Calu3 (cell line): ENCODE measurements at regions not wholly inside any gene's neighbourhood (a gene's known extent, or its start where the extent isn't known, plus 50 kb on each side); places are given as distances from the start of the nearest gene placed in this dataset.

ENCODE experiments used
- BruUV-seq: library from RNA; stranded (reverse); fragments of 400-500 nt; replicated peaks from 2 replicates; lab custom pipeline; 2021; lab: Mats Ljungman, UMichigan
- CTCF ChIA-PET: fragments of 300-600 bp; sonication (Branson Sonifier 250); formaldehyde crosslinking; loops from one replicate; lab custom pipeline; 2022; ENCODE audit warnings: antibody characterized with exemption; lab: Charles Lee
- DNase-seq: peaks from one replicate; pipeline ENCODE4 v3.0.0; 2022
- H3K27ac Mint-ChIP-seq: one replicate; pipeline ENCODE4 v1.8.0; 2022; ENCODE audit warnings: mixed read lengths; ENCODE audit not compliant: unreplicated experiment
- H3K27me3 Mint-ChIP-seq: one replicate; pipeline ENCODE4 v1.8.0; 2022; ENCODE audit warnings: mixed read lengths; ENCODE audit not compliant: unreplicated experiment
- H3K36me3 Mint-ChIP-seq: one replicate; pipeline ENCODE4 v1.8.0; 2022; ENCODE audit warnings: mild to moderate bottlenecking, moderate library complexity, mixed read lengths; ENCODE audit not compliant: insufficient read depth, unreplicated experiment
- H3K4me1 Mint-ChIP-seq: one replicate; pipeline ENCODE4 v1.8.0; 2022; ENCODE audit warnings: mild to moderate bottlenecking, low read depth, mixed read lengths; ENCODE audit not compliant: unreplicated experiment
- H3K4me3 Mint-ChIP-seq: one replicate; pipeline ENCODE4 v1.8.0; 2022; ENCODE audit warnings: mild to moderate bottlenecking, low read depth, moderate library complexity, mixed read lengths; ENCODE audit not compliant: unreplicated experiment
- H3K9me3 Mint-ChIP-seq: one replicate; pipeline ENCODE4 v1.8.0; 2022; ENCODE audit warnings: low read depth, mixed read lengths; ENCODE audit not compliant: unreplicated experiment
- CTCF ChIP-seq: fragments of 200-600 bp; IDR thresholded peaks from one replicate; pipeline ENCODE4 v1.8.0; 2022; ENCODE audit warnings: antibody characterized with exemption; ENCODE audit not compliant: unreplicated experiment
- intact Hi-C: fragments of 100-400 bp; cut with micrococcal nuclease; formaldehyde crosslinking; loops from one replicate; pipeline ENCODE4 v1.10.0; 2022; ENCODE audit not compliant: unreplicated experiment

GRCh38 chr1:29396438-29397255 lies 160.3 kb downstream of the PTPRU start:
- H3K27ac Mint-ChIP-seq = no peak overlapping the region
- intact Hi-C loops = no loop called here
- DNase-seq = no peak
- TF ChIP-seq CTCF = no peak
- CTCF ChIA-PET = interaction anchor here (0.6 kb wide), 1 partner anchor 1311 kb away, joined by 5 read pairs; no protein-coding TSS in a partner anchor
- no peaks in the 10 kb centered on the region for H3K36me3 Mint-ChIP-seq
- no peaks in the 10 kb centered on the region for H3K4me1 Mint-ChIP-seq
- H3K27me3 Mint-ChIP-seq = peaks cover 64% of the 10 kb centered on the region
- H3K4me3 Mint-ChIP-seq = no peak overlapping the region
- BruUV-seq = no TSS peak
- H3K9me3 Mint-ChIP-seq = peaks cover 3% of the 10 kb centered on the region

GRCh38 chr1:29395736-29396437 lies 159.6 kb downstream of the PTPRU start:
- Mint-ChIP-seq H3K27ac (no peak overlapping the region), H3K4me1 (no peaks in the 10 kb centered on the region), H3K9me3 (peaks cover 3% of the 10 kb centered on the region), H3K36me3 (no peaks in the 10 kb centered on the region), H3K27me3 (peaks cover 68% of the 10 kb centered on the region), H3K4me3 (no peak overlapping the region)
- no peak for DNase-seq
- intact Hi-C loops = no loop called here
- no peak for TF ChIP-seq CTCF
- BruUV-seq = no TSS peak
- CTCF ChIA-PET = interaction anchor here (0.6 kb wide), 1 partner anchor 1311 kb away, joined by 5 read pairs; no protein-coding TSS in a partner anchor

GRCh38 chr1:29394521-29395225 lies 158.4 kb downstream of the PTPRU start:
- BruUV-seq = no TSS peak
- no peak for DNase-seq
- Mint-ChIP-seq H3K36me3 (no peaks in the 10 kb centered on the region), H3K9me3 (peaks cover 2% of the 10 kb centered on the region), H3K27ac (no peak overlapping the region), H3K27me3 (peaks cover 81% of the 10 kb centered on the region), H3K4me1 (no peaks in the 10 kb centered on the region), H3K4me3 (no peak overlapping the region)
- intact Hi-C loops = no loop called here
- no peak for TF ChIP-seq CTCF
- CTCF ChIA-PET = interaction anchor here (0.8 kb wide), 1 partner anchor 1319 kb away, joined by 5 read pairs; no protein-coding TSS in a partner anchor

- H3K27ac Mint-ChIP-seq = no peak overlapping the region
- H3K4me1 Mint-ChIP-seq = no peaks in the 10 kb centered on the region
- no peaks in the 10 kb centered on the region for H3K9me3 Mint-ChIP-seq
- no peak for TF ChIP-seq CTCF
- H3K36me3 Mint-ChIP-seq = no peaks in the 10 kb centered on the region
- intact Hi-C loops = no loop called here
- CTCF ChIA-PET = no interaction called here
- peaks cover 89% of the 10 kb centered on the region for H3K27me3 Mint-ChIP-seq
- no peak overlapping the region for H3K4me3 Mint-ChIP-seq
- DNase-seq = no peak
- BruUV-seq = no TSS peak
These were observed 157.1 kb downstream of the PTPRU start for GRCh38 chr1:29393451-29393826.
